GM19240 (cell line): ENCODE measurements at regions not wholly inside any gene's neighbourhood (a gene's known extent, or its start where the extent isn't known, plus 50 kb on each side); places are given as distances from the start of the nearest gene placed in this dataset.
"Not testable (repeated sequence)": the region's sequence is repeated elsewhere in the genome, so short reads cannot be mapped to it uniquely, and the experiment has no call there.

Experiments used
- DNase-seq: peaks from one replicate; pipeline ENCODE4 v3.0.0; 2011; ENCODE audit warnings: low spot score; ENCODE audit not compliant: insufficient read length

DNA sequence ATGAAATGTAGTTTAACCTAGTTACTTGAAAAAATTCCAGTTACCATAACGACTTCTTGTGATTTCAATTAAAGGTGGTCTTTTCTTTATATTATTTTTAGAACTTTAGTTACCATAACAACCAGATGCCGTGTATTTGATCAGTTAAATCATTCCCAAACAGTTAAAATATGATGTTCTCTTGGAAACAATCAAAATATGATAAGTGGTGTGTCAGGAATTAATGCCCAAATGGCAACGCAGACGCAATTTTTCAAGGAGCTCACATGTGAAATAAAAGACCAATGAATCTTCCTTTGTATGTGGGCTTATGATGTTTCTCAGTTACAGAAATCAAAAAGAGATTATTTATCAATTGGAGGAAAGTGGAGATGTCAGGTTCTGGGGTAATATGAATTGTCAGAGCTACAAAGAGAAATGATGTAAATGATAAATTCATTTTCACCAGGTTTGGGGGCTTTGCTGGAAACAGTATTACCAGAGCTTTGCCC, 189.1 kb upstream of the PARD3B start:
- no peak for DNase-seq

DNA sequence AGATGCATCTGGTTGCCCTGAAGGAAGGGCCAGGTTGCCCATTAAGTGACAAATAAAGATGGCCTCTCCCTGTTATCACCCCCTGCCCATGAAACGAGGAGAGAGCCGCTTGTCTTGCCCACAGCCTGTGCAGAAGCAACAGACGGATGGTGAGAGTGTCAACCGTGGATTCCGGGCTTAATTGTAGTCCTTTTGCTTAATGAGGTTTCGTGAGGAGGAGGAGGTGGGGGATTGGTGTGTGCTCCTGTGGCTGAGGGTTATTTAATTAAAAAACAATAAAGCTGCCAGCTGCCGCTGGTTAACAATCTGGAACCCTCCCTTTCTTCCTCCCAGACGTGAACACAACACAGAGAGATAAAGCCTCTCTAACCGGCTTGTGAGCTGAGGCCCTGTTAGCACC, 188.0 kb upstream of the PARD3B start:
- no peak for DNase-seq

DNA sequence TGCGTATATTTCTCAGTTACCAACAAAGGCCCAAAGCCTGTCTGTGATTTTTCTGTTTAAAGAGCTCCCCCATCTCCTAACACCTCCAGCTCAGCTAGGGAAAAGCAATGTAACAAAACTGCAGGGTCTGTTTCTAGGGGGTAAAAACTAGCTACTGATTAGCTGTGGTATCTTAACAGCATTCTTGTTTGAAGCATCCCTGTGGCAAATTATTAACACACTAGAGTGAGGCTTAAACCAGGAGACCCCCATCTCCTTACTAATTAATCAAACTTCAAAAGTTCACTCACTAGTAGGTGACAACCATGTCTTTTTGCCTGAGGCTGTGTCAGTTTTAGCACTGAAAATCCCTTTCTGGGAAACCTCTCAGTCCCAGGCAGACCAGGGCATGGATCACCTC, 186.2 kb upstream of the PARD3B start:
- no peak for DNase-seq

DNA sequence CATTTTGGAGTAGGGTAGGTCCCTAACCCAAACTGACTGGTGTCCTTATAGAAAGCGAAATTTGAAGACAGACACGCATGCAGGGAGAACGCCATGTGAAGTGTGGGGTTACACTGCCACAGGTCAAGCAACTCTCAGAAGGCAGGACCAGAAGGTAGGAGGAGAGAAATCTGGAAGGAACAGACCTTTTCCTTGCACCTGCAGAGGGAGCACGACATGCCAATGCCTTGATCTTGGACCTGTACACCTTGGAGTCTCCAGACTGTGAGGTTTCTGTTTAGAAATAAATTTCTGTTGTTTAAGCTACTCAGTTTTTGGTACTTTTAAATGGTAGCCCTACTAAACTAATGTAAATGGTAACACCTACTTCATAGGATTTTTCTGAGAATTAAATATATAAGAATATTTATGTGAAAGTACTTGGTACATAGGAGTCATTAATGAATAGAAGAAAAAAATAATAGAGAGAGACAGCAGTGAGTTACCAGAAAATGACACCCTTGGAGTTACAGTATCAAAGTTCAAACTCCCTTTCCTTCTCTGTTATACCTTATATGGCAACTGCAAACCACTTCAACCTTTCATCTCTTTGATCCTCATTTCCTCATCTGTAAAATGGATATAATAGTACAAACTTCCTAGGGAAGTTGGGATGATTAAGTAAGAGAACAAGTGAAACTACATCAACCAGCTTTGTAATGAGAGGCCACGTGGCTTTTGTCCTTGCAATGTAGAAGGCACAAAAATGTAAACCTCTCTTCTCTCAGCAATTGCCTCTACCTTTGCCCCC, 184.9 kb upstream of the PARD3B start:
- no peak for DNase-seq

DNA sequence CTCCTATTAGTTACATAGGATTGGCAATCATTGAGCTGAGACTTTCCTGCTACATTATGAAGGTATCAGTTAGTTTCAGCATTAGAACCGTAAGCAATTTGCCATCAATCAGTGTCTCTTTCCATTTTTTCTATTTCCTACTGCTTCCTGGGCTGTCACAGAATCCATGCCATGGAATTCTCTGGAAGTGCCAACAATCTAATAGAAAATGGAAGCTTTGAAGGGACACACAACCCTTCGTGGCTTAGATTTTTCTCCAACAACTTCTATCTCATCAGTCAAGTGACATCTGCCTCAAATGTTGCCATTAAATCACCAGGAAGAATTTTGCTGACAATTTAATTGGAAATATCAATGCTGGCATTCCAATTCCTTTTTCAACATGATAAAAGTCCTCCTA, 183.5 kb upstream of the PARD3B start:
- DNase-seq, result no peak

DNA sequence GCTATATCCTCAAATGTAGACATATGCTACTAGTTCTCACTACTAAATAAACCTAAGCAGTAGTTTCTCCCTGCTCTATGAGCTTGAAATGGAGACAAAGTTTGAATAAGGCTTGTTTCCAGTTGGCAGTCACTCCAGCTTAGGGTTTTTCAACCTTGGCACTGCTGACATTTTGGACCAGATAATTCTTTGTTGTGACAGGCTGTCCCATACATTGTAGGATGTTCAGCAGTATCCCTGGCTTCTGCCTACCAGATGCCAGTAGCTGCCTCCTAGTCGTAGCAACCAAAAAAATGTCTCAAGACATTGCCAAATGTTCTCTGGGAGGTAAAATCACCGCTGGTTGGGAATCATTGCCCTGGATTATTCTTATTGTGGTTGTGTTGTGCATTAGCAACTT, 182.7 kb upstream of the PARD3B start:
- DNase-seq, result no peak

DNA sequence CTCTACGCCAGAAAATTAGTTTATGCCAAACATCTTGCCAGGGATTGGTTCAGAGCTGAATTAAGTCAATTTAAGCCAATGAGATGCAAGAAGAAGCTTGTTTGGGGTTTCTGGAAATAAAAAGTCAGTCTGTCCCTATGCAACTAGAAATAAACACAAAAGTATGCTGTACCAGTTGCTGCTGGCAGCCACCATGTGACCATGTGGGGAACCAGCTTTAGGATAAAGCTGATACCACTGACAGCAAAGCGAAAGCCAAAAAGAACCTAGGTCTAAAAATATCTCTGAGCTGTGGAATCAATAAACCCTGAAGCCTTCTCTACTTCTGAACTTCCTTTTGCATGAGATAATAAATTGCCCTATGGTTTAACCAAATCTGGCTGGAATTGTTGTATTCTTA, 181.8 kb upstream of the PARD3B start:
- DNase-seq, result no peak

DNA sequence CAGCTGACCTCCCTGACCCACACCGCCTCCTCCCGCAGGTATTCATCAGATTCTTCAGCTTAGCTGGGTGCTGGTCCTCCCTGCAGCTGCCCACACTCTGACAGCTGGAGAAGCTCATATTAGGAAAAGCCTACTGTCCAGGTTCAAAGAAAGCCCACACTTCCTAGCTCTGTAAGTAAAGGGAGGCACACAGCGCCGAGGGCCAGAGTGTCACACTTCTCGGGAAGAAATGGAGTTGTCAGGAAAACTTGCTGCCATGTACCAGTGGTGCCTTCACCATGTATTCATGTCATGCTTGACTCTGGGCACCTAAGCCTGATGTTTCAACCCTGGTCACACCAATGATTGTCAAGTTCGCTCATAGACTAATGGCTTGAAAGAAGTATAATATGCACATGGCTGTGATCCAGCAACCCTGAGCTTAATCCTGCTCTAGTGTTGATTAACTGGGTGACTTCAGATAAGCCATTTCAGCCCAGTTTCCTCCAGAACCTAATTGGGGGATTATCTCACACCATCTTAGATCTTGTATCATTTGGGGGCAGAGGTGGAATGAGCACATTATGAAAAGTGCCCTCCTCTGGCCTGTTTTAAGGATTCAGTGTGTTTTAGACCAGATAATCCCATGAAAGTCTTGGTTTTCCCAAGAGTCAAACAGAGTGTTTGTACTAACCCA, 180.3 kb upstream of the PARD3B start:
- no peak for DNase-seq

DNA sequence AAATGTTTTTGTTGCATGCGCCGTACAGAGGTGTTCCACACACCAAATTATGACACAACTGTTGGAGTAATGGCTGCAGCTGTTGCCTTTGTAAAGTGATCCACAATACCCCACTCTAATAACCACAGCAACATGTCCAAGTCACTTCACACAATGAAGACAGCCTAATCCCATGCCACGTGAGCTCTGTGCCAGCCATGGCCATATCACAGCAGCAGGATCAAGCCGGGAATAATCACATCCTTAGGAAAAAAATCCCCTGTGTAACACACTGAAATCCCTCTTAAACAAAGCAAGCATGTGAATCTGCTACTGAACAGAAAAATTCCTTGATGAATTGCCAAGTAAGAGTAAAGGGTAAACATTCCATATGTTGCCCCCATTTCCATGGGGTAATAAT, 179.5 kb upstream of the PARD3B start:
- no peak for DNase-seq

DNA sequence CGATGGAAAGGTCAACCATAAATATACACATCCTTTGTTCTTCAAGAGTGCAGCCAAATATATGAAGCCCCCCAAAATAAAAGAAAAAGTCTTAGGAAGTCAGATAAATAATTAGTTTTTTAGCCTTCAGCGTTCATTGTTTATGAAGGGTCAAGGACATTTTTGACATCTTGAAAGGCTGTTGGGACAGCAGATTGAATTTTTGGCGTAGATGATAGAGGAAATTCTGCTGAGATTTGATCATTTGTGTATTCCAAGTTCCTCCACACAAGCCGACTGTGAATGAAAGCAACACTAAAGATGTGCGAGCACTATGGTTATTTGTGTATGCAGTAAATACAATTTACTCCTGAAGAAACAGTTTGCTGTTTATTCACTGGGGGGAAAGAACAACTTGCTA, 177.8 kb upstream of the PARD3B start:
- DNase-seq, result no peak

DNA sequence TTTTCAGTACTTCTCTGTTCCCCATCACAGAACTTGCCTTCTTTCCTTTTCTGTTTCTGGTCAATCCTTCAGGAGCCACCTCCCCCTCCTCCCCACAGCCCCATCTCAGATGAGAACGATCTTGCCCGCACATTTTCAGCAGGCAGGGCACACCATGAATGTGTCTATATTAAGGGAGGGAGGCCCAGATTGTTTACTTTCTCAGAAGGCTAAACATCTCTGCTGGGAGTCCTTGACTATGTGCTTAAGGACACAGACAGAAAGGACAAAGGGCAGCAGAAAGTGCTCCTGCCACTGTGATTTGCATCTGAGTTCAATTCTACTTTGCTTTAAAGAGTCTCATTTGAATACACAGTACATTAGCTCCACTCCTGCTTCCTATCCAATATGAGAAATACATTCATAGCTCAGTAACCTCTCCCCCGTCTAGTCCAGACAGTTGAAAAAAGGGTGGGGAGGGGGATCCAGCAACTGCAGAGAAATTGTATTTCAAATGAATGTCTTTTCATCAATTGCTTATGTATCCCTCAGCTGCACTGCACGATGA, 175.0 kb upstream of the PARD3B start:
- no peak for DNase-seq

DNA sequence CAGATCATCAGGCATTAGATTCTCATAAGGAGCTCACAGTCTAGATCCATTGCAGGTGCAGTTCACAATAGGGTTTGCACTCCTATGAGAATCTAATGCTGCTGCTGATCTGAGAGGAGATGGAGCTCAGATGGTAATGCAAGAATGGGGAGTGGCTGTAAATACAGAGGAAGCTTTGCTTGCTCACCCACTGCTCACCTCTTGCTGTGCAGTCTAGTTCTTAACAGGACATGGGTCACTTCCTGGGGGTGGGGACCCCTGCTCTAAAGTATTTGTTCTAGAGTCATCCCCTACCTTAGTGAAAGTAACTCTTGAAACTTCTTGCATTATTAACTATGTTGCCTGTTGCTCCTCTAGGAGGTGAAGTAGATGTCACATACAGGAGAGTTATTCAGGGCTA, 171.3 kb upstream of the PARD3B start:
- no peak for DNase-seq

DNA sequence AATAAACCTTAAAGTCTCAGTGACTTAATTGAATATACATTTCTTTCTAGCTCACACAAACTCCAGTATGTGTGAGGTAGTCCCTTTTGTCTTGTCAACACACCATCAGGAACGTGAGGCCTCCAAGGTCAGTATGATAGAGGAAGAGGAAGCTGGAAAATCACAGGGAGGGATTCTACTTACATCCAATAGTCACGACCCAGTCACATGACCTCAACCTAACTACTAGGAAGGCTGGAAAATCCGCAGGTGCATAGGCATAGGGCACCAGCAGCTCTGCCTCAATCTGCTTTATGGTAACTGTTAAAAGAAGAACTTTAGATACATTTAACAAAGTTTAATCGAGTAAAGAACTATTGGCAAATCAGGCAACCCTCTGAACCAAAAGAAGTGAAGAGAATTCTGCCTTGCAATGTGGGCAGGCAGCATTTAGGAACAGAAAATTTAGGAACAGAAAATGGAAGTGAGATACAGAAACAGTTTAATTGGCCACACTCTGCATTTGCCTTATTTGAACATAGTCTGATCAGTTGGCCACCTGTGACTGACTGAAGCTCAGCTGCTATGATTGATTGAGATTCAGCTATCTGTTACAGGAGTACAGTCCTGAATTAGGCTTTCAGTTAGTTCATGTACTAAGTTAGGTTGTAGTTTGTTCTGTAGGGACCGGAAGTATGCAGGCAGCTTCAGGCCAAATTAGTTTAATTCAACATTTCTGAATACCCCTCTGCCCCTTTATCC, 165.0 kb upstream of the PARD3B start:
- no peak for DNase-seq

DNA sequence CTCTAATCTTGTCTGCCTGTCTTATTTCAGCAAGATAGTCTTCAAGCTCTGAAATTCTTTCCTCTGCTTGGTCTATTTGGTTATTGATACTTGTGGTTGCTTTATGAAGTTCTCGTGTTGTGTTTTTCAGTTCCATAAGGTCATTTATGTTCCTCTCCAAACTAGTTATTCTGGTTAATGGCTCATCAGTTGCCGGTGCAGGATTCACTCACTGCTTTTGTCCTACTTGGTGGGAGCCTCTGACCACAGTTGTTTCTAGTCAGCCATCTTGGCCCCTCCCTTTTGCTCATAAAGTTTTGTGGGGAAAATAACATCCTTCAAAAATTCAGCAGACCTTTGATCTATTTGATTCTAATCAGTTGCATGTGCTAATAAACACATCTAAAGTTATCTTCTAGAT, 158.6 kb upstream of the PARD3B start:
- DNase-seq, result no peak

DNA sequence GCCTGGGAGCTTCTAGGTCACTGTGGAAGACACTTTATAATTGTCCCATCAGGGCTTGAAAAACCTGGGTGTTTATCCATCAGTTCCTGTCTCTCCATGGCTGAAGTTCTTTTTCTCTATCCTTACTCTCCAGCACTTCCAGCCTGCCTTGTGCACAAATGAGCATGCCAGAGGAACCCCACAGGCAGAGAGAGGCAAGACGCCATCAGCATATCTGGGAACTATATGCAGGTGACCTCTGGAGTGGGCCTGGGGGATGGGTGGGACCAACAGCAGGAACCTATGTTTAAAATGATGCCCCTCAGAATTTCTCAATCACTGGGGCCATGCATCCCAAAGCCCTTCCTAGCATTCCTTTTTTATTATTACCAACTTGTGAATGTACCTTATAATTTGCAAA, 156.2 kb upstream of the PARD3B start:
- no peak for DNase-seq

DNA sequence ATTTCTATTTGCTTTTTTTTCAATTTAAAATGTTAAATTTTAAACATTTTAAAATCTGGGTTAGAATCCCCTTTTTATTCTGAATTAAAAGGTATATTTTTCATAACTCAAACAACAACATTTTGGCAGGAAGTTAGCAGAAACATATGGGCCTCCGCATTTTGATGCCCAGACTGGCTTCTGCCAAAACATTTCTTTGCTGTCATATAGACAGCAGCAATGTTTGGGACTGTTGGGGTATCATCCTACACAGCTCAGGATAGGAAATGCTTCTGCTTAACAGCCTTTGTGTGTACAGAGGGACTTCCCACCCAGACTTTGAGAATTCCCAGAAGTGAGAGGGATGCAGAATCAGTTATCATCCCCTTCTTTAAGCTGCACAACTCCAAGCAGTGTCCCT, 155.4 kb upstream of the PARD3B start:
- DNase-seq, result no peak

DNA sequence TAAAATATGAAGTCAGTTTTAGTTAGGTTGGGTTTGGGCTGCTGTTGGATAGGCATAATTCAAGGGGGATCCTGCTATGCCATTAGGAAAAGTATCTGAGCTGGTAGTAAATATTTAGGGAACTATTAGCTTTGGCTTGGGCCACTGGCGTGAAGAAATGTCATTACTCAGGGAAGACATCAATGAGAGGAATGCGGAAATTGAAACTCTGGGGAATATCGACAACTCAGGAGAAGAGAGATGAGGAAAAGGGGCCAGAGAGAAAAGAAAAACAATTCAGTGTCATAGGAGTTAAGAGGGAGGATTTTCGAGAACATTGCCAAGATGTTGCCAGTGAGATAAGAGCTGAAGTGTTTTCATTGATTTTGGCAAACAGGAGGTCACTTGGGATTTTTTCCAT, 149.7 kb upstream of the PARD3B start:
- DNase-seq, result no peak

DNA sequence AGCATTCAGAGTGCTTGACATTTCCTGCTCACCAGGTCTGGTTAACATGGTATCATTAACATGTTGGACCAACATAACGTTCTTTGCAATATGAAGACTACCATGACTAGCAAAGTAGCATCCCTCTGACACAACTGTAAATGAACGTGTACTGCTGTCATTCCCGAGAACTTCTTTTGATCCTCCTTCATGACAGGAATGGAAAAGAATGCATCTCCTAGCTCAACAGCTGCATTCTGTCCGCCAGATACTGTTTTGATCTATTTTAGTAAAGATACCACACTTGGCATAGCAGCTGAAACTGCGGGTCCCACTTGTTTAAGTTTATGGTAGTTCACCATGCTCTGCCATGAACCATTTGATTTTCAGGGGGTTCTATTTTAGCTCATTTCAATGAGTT, 144.2 kb upstream of the PARD3B start:
- DNase-seq, result no peak

DNA sequence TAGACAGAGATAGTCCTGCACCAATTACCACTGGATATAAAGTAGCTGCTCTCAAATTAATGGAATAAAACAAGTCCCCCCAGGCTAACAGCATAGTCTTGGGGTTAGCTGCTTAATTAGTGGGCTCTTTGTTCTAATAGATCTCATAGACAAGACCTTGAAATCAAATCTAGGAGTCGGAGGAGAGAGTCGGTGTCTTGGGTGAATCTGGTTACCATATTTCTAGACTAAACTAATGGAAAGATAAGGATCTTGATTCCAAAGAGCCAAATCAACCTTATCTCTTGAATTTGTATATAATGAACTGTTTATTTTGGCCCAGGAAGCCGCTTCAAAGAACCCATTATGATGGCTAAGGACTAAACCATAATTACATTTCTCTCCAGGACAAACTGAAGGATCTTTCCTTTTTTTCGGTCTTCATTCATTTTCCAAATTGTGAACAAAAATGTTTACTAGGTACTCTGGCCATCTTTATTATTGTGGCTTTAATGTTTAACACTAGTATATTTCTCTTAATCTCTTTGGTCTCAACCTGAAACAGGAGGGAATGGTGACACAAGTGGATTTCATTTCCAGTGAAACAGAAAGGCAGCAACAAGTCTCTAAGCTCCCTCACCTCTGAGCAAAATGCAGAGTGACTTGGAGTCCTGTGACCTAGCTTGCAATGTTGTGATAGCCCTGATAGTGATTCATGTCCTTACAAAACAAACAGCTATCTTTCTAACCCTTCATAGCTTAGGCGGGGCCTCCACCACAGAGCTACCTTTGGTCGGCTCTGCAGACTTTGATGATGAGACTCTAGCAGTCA, 137.9 kb upstream of the PARD3B start:
- DNase-seq, result no peak

DNA sequence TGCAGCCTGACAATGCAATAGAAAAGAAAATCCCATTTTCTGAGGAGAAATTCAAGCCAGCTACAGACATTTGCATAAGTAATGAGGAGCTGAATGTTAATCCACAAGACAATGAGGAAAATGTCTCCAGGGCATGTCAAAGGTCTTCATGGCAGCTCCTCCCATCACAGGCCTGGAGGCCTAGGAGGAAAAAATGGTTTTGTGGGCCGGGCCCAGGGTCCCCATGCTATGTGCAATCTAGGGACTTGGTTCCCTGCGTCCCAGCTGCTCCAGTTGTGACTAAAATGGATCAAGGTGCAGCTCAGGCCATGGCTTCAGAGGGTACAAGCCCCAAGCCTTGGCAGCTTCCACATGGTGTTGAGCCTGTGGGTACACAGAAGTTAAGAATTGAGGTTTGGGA, 132.5 kb upstream of the PARD3B start:
- not testable (repeated sequence) for DNase-seq
